ENCODE measurements at regions not wholly inside any gene's neighbourhood (a gene's known extent, or its start where the extent isn't known, plus 50 kb on each side); places are given as distances from the start of the nearest gene placed in this dataset.

DNA sequence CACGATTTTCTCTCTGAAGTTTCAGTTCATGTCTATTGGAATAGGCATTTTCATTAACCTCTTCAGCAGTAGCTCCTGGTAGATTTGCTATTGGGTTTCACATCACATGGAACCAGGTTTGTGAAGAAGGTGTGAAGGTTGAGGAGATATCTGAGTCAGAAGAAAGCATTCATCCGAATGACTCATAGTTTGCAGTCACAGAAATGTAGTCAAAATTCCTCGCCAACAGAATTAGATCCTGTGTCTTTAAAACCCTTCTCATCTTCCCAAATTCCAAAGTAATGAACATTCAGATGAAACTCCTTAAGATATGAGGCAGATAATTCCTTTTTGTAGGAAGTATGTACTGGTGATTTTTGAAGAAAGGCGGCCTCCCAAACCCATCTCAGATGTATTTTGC, 125.0 kb upstream of the LARGE1 start:
- Histone ChIP-seq H3K27ac (no peak overlapping the region), H3K4me3 (no peak overlapping the region), H3K9me3 (no peaks in the 10 kb centered on the region), H3K4me1 (no peaks in the 10 kb centered on the region), H3K27me3 (no peaks in the 10 kb centered on the region), H3K36me3 (no peaks in the 10 kb centered on the region)
- intact Hi-C loops (cut with DNase I; ENCODE audit: low total_unique reads), result no loop called here
- DNase-seq, result no peak
- TF ChIP-seq, protein P1, sequence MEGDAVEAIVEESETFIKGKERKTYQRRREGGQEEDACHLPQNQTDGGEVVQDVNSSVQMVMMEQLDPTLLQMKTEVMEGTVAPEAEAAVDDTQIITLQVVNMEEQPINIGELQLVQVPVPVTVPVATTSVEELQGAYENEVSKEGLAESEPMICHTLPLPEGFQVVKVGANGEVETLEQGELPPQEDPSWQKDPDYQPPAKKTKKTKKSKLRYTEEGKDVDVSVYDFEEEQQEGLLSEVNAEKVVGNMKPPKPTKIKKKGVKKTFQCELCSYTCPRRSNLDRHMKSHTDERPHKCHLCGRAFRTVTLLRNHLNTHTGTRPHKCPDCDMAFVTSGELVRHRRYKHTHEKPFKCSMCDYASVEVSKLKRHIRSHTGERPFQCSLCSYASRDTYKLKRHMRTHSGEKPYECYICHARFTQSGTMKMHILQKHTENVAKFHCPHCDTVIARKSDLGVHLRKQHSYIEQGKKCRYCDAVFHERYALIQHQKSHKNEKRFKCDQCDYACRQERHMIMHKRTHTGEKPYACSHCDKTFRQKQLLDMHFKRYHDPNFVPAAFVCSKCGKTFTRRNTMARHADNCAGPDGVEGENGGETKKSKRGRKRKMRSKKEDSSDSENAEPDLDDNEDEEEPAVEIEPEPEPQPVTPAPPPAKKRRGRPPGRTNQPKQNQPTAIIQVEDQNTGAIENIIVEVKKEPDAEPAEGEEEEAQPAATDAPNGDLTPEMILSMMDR (IDR thresholded peaks at IDR 0.05), result no peak

DNA sequence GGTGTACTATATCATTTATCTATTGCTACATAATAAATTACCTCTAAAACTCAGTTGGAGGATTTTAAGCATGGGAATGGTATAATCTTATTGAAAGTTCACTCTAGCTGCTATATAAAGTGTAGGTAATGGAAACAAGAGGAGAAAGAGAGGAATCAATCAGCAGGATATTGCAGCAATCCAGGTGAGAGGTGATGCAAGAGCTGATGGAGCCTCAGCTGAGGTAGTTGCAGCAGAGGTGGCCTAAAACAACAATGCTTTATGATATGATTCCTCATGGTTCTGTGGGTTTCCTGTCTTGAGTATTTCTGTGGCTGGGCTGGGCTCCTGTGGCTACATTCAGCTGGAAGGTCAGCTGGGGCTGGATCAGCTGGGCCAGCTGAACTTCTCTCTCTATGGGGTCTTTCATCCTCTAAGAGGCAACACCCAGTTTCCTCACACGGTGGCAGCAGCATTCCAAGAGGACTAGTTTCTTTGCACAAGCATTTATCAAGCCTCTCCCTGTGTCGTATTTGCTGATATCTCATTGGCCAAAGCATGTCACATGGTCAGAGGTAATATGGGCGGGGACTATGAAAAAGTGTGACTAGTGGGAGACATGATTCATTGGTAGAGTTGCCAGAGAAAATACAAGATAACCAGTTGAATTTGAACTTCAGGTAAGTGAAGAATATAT, 135.4 kb upstream of the LARGE1 start:
- TF ChIP-seq, protein P1 (IDR thresholded peaks at IDR 0.05), result no peak
- Histone ChIP-seq H3K27ac (no peak overlapping the region), H3K9me3 (peaks cover 0 to 18% (median 18%) of the 10 kb centered on the region in 3 donors), H3K4me3 (no peak overlapping the region), H3K4me1 (no peaks in the 10 kb centered on the region), H3K27me3 (no peaks in the 10 kb centered on the region), H3K36me3 (no peaks in the 10 kb centered on the region)
- intact Hi-C loops (cut with DNase I; ENCODE audit: low total_unique reads), result no loop called here
- DNase-seq, result no peak

DNA sequence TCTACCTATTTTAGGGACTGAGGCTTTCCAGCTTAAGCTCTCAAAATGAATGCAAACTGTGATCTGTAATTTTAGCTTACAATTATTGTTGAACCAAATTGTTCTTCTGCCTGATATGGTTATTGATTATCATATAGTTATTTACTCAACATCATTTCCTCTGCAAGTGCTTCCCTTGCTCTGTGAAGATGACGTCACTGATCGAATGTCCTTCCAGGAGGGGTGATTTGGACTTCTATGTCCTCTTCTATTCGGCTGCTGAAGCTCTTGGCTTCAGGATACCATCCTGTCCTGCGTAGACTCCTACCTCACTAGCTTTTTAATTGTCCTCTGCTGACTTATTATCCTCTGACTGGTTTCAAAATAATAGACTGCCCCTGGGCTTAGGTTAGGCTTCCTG, 137.4 kb upstream of the LARGE1 start:
- no peaks in the 10 kb centered on the region for H3K36me3 ChIP-seq
- TF ChIP-seq, protein P1 (IDR thresholded peaks at IDR 0.05), result no peak
- peaks cover 0 to 18% (median 18%) of the 10 kb centered on the region in 3 donors for H3K9me3 ChIP-seq
- no peak overlapping the region for H3K4me3 ChIP-seq
- H3K27me3 ChIP-seq, result no peaks in the 10 kb centered on the region
- no peak for DNase-seq
- no peak overlapping the region for H3K27ac ChIP-seq
- intact Hi-C loops (cut with DNase I; ENCODE audit: low total_unique reads), result no loop called here
- H3K4me1 ChIP-seq, result no peaks in the 10 kb centered on the region

DNA sequence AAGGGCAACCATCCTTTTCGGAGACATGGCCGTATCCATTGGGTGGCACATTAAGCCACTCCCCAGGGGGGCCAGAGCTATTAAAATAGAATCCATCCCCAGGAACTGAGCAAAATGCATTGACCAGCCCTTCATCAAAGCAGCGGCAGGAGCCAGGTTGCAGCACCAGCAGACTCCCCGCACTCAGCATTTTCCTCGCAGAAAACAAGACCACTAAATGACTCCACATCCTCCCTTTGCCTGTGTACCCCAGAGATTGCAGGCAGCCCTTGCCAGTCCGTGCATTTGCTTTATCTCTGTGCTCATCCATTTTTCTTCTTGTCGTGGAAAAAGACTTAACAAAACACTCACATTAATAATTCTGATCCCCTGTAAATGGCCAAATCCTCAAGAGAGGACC, 144.4 kb upstream of the LARGE1 start:
- Histone ChIP-seq H3K9me3 (peaks cover 0 to 7% (median 2%) of the 10 kb centered on the region in 3 donors), H3K27me3 (peaks cover 0 to 5% of the 10 kb centered on the region in 2 donors), H3K4me1 (no peaks in the 10 kb centered on the region), H3K4me3 (no peak overlapping the region), H3K36me3 (no peaks in the 10 kb centered on the region), H3K27ac (no peak overlapping the region)
- DNase-seq, result no peak
- intact Hi-C loops (cut with DNase I; ENCODE audit: low total_unique reads), result no loop called here
- TF ChIP-seq, protein P1 (IDR thresholded peaks at IDR 0.05), result no peak

DNA sequence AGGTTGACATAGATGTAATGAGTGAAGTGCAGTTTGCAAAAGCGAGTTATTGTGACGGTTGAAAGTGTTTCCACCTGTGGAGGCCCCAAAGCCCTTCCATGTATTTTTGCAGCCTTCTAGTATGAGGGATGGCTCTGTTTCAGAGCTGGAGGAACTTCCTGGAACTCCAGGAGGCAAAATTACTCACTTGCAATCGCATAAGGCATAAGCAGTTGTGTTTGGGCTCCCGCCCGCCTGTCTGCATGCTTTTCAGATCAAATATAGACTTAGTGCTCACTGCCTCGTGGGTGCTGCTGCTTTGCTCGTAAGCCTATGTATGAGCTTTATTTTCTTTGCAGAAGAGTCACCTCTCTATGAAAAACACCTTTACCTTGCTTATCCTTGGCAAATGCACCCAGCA, 146.8 kb upstream of the LARGE1 start:
- H3K9me3 ChIP-seq, result no peaks in the 10 kb centered on the region
- intact Hi-C loops (cut with DNase I; ENCODE audit: low total_unique reads), result no loop called here
- peaks cover 0 to 7% of the 10 kb centered on the region in 2 donors for H3K27me3 ChIP-seq
- TF ChIP-seq, protein P1 (IDR thresholded peaks at IDR 0.05), result no peak
- no peak for DNase-seq
- H3K27ac ChIP-seq, result no peak overlapping the region
- no peaks in the 10 kb centered on the region for H3K36me3 ChIP-seq
- no peak overlapping the region for H3K4me3 ChIP-seq
- H3K4me1 ChIP-seq, result no peaks in the 10 kb centered on the region

DNA sequence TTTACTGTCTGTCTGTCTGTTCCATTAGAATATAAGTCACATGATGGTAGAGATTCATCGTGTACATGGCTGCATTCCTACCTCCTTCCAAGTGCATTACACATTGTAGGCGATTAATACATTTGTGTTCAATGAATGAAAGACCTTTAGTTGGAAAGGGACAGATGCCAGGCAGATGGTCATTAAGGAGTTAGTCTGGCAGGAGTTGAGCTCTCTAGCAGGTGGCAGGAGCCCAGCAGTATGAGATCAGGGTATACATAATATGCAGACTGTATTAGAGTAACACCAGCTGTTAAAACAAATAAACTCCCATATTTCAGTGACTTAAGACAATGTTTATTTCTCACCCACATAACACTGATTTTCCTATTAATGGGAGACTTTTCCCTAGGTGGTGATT, 147.7 kb upstream of the LARGE1 start:
- intact Hi-C loops (cut with DNase I; ENCODE audit: low total_unique reads), result no loop called here
- Histone ChIP-seq H3K4me3 (no peak overlapping the region), H3K27ac (no peak overlapping the region), H3K9me3 (no peaks in the 10 kb centered on the region), H3K4me1 (no peaks in the 10 kb centered on the region), H3K27me3 (peaks cover 0 to 7% of the 10 kb centered on the region in 2 donors), H3K36me3 (no peaks in the 10 kb centered on the region)
- DNase-seq, result no peak
- TF ChIP-seq, protein P1 (IDR thresholded peaks at IDR 0.05), result no peak

All from tibial artery (tissue), 4 donors.